HUDEP-2 (cell line): ENCODE measurements at regions not wholly inside any gene's neighbourhood (a gene's known extent, or its start where the extent isn't known, plus 50 kb on each side); places are given as distances from the start of the nearest gene placed in this dataset.

Experiments used
- DNase-seq, 76 experiments: peaks; one replicate each; lab custom pipeline; 2025; ENCODE audit not compliant: unreplicated experiment in 76 of 76; lab: John Stamatoyannopoulos, UW

DNA sequence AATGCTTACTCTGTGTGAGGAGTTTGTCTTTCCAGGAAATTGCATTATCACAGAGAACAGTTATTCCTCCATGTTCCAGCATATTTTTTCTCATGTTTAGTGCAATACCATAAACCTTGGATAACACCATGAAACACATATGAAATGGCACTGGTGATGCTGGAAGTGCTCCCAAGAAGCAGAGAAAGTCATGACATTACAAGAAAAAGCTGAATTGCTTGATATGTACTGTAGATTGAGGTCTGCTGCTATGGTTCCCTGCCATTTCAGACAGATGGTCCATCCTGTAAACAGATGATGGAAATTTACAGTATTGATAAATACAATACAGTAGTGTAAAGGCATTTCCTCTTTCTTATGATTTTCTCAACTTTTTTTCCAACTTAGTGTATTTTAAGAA lies 422.1 kb downstream of the LRRIQ3 start:
- DNase-seq = no peak

DNA sequence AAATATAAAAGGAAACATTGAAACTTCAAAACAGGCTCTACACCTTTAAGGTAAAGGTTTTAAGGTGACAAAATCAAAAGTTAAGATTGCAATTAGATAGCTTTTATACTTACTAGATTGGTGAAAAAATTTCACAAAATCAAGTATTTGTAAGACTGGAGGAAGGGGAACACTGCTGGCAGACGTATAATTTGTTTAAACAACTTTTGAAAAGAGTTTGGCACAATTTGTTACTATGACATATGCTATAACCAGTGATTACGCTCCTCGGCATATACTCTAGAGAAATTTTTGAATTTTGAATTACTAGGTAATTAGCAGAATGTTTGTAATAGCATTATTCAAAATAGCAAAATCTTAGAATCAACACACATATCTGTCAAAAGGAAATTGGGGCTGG lies 425.0 kb downstream of the LRRIQ3 start:
- DNase-seq = no peak

DNA sequence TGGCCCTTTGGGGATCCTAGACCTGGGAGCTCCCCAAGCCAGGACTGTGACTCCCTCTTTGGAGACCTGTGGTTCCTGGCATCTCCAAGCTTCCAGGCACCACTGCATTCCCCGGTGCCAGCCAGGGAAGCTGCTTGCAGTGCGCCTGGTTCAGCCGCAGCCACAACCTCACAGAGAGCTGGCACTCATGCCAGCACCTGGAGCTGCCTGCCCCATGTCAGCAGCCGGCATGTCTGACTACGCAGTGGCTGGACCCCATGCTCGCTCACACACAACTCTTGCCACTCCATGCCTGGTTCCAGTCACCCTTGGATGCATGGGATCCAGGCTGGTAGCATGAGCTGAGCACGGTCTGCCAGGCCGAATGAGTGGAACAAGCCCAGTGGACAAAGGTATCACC lies 426.6 kb downstream of the LRRIQ3 start:
- DNase-seq = no peak

DNA sequence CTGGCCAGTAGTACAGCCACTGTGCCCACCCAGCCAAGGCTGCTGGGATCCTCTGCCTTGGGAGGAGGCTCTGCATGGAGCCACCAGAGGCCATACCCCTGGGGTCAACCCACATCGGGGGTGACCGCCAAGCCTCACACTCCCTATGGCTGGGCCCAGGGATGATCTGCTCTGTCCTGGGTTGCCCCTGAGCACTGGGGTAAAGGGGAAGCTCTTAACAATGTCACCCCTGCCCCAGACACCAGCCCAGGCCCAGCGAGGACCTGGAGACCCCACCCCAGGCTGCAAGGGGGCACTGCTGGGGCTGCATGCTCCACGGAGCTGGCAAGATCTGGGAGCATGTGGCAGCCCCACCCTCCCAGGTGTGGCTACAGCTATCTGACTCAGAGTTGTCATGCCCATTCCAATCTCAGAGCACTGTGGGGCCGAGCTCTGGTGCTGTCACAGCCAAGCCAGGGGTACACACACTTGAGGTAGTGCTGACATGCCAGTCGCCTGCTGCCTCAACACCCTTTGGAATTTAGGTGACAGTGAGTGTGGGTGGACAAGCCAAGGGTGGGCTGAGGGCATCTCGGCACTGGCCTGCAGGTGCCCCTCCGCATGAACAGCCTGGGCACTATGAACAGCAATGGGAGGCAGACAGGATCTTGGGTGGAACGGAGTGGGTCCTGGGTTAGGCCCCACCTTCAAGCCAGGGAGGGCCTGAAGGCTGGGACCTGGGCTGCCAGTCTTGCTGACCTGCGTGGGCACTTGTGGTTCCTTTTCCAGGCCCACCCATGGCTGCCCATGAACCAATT lies 427.7 kb downstream of the LRRIQ3 start:
- DNase-seq = no peak

DNA sequence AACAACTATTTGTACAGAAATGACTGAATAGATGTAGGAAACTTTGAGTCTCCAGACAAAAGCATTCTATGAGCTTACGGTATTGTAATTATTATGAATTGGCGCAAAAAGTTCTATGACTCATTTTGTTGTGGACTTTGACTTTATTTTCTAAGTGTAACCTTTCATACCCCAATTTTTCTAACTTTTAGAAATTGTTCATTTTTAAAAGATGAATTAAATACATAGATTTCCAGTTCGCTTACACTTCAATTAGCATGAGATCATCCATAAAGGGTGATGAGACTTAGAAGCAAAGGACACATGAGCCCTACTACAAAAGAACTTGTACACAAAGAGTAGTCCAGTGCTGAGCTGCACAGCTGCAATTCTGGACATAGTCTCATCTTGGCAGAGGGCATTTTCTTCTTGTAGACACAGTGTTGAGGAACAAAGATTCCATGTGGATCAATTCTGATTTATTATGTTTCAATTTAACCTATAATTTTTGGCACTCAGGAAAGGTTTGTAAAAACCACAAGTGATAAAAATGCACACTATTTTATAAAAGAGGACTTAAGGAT lies 431.1 kb downstream of the LRRIQ3 start:
- DNase-seq = no peak

DNA sequence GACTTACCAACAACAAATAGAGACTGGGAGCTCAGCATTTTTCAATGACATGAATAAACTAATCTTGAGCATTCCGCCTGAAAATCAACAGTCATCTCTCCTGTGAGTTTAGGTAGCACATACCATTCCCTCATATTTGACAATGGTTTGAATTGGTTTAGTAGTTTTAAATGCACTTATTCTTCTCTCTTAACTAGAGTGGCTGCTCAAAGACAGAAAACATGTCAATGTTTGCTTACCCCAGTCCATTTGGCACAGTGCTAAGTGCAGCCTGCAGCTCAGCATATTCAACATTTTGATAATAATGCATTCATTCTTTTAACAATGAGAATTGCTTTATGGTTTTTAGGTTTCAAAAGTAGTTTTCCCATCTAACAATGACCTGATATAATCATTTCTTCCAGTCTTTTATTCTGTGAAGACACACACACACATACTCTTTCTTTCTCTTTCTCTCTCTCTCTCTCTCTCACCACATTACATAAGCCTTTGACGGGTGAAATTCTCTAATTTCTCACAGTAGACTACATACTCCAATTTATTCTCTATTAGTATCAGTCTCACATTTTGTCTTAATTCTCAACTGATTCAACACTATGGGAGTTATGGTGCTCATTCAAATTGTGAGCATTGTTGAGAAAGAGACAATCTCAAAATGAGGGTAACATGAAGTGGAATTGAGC lies 432.3 kb downstream of the LRRIQ3 start:
- DNase-seq = no peak

DNA sequence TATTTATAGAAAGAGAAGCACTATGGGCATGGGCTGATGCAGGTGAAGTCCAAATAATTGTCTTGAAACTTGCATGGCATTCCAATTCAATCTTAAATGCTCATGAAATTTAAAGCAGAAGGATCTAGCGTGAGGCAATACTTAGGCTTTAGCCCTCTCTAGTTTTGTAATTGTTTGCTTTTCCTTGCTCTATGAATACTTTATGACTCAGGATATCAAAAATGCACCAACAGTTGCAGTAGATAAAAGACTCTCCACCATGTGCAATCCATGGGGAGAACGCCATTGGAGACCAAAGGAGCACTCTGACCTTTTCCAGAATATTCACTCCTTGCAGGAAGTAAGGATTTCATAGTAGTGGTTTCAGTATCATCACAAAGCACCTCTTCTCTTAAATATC lies 436.4 kb downstream of the LRRIQ3 start:
- DNase-seq = no peak

DNA sequence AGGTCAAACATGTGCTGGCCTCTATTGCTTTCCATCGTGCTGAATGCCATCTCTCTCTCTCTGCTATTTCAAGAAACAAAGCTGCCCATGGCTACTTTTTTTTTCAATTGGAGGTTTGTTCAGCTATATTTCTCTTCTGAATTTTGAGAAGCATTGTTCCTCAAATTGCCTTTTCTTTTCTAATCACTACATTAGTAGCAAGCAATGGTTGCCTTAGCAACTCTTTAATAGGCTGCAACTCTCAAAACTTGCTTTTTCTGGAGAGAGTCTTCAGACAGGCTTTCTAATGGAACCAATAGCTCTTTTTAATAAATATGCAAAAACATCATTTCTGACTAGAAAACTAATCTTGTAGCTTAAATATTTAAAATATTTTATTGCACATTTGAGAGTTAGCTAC lies 439.0 kb downstream of the LRRIQ3 start:
- no peak for DNase-seq

DNA sequence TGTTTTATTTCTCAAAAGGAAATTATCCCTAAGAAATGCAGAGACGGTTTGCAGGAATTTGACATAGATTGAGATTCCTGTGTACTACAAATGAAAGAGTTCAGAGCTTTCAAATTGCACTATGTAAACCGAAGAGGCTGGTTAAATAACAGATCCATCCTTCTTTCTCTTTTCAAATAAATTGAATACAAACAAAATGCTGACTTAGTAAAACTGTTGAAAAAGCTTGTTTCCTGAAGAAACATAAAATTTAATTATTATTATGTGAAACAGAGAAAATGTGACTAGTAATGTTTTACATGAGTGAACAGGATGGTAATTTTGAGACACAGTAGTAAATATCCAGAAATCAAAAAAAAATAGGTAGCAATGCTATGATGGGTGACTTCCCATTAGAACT lies 441.2 kb downstream of the LRRIQ3 start:
- no peak for DNase-seq

DNA sequence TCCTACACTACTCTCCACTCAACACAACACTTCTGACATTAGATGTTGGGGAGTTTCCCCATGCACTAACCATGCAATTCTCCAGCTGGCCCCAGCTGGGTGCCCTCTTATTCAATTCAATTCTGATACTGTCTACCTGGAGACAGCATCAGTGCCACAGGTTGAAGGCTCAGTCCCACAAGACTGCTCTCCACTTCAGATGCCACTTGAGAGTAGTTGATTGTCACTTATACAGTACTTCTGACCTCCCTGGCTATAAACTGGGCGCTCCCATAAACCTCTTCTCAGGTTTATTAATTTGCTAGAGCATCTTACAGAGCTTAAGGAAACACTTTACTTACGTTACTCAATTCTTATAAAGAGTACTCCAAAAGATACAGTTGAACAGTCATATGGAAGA lies 442.3 kb downstream of the LRRIQ3 start:
- DNase-seq = no peak

DNA sequence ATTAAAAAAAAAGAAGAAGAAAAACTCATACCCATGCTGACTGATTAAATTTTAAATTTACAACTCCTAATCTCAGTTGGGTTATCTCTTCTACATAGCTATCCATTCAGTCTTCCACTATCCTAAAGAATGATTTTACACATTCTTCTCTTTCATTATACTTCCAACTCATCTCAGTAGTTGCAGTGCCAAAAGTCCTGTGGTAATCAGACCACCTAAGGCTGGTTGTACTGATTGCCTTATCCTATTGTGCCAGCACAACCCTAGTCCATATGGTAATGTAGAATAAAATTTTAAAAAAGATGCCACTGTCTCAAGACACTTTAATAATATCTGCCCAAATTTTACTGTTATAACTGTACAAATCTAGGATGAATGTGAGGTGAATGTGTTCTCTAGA lies 448.0 kb downstream of the LRRIQ3 start:
- no peak for DNase-seq

DNA sequence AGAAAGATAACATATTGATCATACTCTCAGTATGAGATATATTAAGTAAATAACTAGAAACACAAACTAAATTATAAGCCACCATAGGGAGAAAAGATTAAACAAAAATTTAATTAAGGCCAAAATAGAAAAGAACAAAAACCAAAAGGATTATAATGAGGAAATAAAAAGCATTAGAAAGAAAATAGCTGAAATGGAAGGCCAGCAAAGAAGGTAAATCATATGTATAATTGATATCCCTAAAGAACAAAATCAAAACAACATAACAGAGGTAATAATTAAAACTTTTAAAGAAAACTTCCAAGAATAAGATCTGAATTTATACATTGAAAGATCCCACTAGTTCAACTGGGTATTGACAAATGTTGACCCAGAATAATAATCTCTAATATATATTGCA lies 453.0 kb downstream of the LRRIQ3 start:
- no peak for DNase-seq

DNA sequence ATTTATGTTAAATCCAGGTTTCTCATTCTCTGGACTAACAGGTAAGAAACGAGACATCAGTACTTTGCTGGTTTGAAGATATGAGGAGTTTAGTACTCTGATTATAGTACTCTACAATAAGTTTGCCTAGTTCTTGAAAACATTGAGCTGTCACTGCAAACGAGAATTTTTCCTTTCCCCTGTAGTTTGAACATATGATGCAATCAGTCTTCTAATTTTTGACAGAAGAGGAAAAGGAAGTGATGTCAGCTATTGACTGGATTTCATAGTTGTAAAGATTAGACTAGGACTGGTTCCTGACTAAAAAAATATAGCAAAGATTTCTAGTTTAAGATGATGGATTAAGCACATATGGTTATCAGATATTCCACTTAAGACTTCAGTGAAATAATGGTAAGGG lies 461.9 kb downstream of the LRRIQ3 start:
- no peak for DNase-seq

DNA sequence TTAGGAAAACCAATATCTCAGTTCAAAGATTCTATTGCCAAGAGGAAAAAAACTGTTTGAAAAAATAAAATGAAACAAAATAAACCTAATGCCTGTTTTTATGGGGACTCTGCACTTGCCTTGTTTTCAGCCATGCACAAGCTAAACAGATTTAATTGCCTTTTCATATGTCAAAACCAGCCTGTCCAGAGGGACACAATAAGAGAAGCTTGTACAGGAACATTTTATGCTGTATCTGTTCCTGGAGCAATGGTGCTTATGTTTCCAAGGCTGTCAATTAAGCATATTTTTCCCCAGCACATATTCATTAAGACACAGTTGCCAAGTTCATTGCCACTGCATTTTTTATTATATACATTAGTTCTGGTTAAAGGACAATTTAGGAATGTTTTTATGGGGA lies 470.9 kb downstream of the LRRIQ3 start:
- no peak for DNase-seq

DNA sequence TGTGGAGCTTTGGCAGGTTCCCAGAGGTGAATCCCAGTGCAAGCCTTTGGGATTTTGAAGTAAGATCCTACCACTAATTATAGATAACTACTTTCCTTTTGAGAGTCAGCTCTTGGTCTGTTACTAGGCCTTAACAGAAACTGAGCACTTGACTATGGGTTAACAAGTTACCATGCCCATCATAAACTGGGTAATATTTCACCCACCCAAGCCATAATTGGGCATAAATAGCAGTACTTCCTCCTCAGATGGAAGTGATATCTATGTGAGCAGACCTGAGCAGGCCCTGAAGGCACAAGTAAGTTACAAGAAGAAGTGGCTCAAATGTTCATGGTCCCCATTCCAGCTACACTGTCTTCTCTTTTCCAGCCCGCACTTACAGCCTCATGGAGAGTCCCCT lies 475.9 kb downstream of the LRRIQ3 start:
- no peak for DNase-seq

DNA sequence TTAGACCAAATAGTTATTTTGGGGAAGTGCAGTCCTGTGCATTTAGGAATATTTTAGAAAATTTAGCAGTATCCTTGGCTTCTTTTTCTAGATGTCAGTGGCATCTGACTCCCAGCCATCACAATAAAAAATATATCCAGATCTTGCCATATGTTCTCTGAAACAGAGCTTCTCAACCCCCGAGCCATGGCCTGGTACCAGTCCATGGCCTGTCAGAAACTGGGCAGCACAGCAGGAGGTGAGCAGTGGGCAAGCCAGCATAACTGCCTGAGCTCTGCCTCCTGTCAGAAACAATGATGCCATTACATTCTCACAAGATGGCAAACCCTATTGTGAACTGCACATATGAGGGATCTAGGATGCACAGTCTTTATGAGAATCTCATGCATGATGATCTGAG lies 480.0 kb downstream of the LRRIQ3 start:
- DNase-seq = no peak

DNA sequence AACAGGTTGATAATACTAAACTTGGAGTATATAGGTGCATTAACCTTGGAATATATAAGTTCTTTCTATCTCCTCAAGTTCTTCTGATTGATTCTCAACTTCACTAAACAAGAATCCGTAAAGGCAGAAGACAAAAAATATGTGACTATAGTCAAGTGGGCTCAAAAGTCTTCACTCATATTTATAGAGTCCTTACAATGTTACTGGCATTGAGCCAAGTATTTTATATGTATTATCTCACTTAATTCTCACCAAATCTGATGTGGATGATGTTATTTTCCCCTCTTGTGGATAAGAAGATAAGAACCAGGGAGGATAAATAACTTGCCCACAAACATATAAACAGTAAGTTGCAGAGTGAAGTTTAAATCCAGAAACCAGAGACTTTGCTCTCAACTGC lies 486.9 kb downstream of the LRRIQ3 start:
- no peak for DNase-seq

DNA sequence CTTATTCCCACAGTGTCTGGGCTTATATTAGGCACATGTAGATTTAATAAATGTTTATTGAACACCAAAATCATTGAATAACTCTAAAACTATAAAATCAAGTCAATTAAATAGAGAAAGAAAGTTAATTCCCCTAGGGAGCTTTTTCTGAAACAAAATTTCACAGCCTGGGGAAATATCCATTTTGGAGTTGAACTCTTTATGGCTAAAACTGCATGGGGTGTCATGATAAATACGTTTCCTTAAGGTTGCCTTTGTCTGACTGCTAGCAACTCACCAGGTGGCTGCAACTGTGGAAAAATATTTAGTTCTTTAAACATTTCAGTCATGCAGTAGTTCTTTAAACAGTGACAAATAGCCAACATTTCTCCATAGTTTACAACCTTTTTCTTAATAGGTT lies 496.1 kb downstream of the LRRIQ3 start:
- DNase-seq = no peak

DNA sequence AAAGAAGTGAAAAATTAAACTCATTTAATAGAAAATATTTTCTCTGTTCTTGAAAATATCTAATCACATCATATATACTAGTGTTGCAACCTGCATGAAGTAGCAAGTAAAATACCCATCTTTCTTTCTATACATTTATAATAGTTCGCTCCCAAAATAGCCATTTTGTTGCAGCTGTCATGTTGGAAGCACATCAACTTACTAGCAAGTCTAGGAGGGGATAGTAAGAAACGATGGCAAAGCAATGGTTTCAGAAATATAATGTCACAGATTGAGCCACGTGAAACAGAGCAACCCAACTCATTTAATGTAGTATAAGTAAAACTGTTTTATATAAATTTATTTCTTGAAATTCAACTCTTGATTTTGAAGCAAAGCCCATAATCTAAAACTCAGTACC lies 521.8 kb downstream of the LRRIQ3 start:
- no peak for DNase-seq

DNA sequence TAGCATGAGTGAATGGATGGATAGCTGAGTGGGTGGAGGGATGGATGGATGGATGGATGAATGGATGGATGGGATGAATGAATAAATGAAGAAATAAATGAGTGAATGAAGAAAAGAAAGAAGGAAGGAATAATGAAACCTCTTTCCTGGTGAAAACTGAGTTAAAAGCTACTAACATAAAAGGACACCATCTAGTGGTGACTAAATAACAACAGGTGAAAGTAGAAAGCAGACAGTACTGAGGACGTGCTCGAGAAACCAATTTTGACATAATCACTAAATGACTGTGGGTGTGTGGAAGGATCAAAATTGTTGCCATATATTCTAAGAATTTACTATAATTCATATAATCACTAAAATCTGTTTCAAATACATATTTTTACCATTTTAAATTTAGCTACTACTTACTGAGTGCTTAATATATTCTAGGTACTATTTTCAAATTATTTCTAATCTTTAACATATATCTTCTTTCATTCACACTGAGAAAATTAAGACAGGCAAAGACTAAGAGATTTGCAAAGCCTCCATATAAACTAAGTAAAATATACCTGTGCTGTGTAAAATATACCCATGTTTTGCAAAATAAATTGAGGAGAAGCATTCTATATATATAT lies 522.9 kb downstream of the LRRIQ3 start:
- no peak for DNase-seq

DNA sequence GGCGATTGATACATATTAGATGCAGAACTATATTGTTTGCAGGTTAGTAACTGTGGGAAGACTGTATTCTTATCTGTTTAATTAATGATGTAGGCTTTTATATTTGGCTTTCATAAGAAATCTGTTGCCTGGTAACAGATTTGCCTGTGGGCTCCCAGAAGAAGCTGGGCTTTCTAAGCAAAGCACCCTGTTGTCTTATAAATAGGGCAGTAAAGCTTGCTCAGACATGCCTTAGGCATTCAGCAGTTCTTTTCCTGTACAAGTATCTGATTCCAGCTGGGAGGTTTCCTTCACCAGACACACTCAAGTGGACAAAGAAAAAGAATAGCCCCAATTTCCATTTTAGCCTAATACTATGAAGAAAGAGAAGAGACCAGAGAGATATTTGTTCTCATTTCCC lies 524.0 kb downstream of the LRRIQ3 start:
- no peak for DNase-seq

DNA sequence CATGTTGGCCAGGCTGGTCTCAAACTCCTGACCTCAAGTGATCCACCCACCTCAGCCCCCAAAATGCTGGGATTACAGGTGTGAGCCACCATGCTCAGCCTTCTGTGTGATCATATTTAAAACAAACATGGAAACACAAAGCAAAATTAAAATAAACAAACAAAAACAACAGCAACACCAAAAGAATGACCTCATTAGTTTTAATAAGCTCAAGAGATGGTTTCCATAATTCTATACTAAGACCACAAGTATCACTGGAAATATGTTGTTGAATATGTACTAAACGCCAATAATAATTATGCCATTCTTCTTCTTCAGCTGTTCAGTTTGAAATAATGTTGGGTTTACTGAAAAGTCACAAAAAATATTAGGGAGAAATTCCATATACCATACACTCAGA lies 526.4 kb downstream of the LRRIQ3 start:
- no peak for DNase-seq
